Fibroblast of lung (primary cell): ENCODE measurements at regions not wholly inside any gene's neighbourhood (a gene's known extent, or its start where the extent isn't known, plus 50 kb on each side); places are given as distances from the start of the nearest gene placed in this dataset.

Experiments
- EZH2 ChIP-seq: IDR thresholded peaks from 2 replicates; pipeline ENCODE4 v1.5.1; 2012; ENCODE audit warnings: low read length, control low read depth, mild to moderate bottlenecking; ENCODE audit errors: missing control alignments
- TF ChIP-seq, protein P1 (sequence below), 2 donors: IDR thresholded peaks in 1 of 2; conservative IDR thresholded peaks in 1 of 2; 1 replicate in 1 of 2; 2 replicates in 1 of 2; pipeline ENCODE4 v1.5.1; 2011 to 2012; ENCODE audit warnings: low read length in 2 of 2, control low read depth in 1 of 2, inconsistent platforms in 1 of 2, low read depth in 1 of 2, mild to moderate bottlenecking in 1 of 2

DNA sequence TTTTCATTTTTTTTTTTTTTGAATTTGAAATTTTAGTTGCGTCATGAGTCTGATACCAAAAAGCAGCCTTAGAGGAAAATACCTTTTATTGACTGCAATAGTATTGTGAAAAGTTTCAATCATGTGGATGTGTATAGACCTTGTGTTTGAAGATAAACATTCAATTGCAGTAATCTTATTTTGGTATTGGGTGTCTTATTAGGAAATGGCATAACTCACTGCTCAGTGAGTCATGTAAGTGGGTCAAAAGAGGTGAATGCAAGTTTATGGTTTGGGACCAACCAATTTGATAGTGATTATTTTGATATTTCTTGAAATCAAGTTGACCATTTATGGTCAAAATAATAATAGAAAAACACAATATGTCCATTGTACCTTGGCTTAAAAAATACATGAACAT, 627.8 kb upstream of the SLIT2 start:
- TF ChIP-seq, protein P1, sequence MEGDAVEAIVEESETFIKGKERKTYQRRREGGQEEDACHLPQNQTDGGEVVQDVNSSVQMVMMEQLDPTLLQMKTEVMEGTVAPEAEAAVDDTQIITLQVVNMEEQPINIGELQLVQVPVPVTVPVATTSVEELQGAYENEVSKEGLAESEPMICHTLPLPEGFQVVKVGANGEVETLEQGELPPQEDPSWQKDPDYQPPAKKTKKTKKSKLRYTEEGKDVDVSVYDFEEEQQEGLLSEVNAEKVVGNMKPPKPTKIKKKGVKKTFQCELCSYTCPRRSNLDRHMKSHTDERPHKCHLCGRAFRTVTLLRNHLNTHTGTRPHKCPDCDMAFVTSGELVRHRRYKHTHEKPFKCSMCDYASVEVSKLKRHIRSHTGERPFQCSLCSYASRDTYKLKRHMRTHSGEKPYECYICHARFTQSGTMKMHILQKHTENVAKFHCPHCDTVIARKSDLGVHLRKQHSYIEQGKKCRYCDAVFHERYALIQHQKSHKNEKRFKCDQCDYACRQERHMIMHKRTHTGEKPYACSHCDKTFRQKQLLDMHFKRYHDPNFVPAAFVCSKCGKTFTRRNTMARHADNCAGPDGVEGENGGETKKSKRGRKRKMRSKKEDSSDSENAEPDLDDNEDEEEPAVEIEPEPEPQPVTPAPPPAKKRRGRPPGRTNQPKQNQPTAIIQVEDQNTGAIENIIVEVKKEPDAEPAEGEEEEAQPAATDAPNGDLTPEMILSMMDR (conservative IDR thresholded peaks at IDR 0.05 in 1 of 2, IDR thresholded peaks at IDR 0.05 in 1 of 2; ENCODE audit: low read depth in 1 of 2, low read length in 2 of 2): no peak
- no peak for TF ChIP-seq EZH2
